HG02840 (cell line): ENCODE measurements at regions not wholly inside any gene's neighbourhood (a gene's known extent, or its start where the extent isn't known, plus 50 kb on each side); places are given as distances from the start of the nearest gene placed in this dataset.
"Not testable (repeated sequence)": the region's sequence is repeated elsewhere in the genome, so short reads cannot be mapped to it uniquely, and the experiment has no call there.

Source experiments
- ATAC-seq: cut with Tn5 transposase; IDR thresholded peaks from one replicate; pipeline ENCODE4 v1.9.1; 2021; ENCODE audit warnings: mild to moderate bottlenecking, moderate library complexity, moderate number of reproducible peaks; ENCODE audit not compliant: unreplicated experiment, low FRiP score

DNA sequence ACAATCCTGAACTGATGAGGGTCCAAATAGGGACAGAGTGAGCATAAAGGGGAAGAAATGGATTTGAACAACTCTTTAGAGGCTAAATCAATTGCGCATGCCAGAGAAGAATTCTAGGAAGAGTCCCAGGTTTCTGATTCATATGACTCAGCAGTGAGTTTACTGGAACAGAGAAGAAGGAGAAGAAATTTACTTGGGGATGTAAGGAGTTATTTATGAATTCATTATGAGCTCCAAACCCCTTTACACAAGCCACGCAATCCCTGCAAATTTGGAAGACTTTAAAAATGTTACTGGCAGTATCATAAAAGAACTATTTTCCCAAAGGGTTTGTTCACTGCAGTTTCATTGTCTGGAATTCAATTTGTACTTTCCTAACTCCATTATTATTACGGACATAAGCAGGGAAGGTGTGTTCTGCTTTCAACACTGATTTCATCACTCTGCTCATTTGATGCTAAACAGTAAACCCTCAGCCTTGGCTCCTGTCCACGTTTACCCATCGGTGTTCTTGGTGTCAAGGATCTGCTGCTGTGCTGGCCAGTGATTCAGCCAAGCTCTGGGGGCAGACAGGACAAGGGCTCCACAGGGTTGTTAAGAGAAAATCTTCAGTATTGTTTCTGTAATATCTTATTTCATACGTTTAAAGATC, 273.7 kb downstream of the HNRNPD start:
- no peak for ATAC-seq

DNA sequence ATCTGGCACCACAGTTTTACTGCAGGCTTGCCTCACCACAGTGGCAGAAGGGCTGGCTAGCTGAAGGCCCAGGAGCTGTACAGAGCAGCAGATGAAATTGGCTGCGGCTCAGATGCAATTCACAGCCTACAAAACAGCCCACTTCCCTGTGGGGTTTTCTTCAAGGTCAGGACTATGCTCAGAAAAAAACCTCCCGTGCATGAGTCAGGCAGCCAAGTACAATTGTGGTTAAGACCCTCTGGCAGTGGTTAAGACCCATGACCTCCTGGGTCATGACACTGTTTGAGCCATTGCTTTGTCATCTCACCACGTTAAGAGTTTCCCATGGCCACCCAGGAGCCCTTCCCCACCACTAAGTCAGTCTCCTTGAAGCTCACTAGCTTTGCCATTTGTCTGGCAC, 276.3 kb downstream of the HNRNPD start:
- no peak for ATAC-seq

DNA sequence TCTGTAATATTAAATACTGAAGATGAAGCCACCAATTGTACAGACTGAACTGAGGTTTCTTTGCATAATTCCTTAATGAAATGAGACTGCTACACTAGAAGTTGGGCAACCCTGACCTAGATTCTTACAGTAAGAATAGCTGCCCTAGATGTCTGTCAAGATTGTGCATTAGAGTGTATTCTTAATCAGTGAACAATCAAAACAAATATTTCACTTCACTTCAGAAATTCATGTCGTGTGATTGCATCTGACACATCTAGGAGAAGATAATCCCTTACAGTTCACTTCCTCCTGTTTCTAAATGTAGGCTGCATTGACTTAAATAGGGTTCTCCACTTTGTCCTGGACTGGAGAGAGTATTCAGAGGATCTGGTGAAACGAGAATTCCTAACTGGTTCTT, 283.1 kb downstream of the HNRNPD start:
- ATAC-seq = no peak

DNA sequence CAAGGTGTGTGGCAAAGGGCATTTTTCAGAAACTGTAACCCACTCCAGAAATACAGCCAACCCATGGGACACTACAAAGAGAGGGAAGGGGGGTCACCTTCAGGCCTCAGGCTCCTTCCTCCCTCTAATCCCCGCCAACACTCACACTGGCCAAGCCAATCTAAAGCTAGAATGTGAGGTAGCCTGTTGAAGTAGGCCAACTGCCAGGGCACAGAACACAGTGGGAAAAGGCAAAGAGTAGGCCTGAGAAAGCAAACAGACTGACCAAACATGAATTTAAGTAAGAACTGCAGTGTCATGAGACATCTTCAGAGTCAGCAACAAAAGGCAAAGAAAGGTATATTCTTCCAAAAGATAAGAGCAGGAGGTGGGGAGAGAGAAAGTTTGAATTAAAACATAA, 289.0 kb downstream of the HNRNPD start:
- no peak for ATAC-seq

DNA sequence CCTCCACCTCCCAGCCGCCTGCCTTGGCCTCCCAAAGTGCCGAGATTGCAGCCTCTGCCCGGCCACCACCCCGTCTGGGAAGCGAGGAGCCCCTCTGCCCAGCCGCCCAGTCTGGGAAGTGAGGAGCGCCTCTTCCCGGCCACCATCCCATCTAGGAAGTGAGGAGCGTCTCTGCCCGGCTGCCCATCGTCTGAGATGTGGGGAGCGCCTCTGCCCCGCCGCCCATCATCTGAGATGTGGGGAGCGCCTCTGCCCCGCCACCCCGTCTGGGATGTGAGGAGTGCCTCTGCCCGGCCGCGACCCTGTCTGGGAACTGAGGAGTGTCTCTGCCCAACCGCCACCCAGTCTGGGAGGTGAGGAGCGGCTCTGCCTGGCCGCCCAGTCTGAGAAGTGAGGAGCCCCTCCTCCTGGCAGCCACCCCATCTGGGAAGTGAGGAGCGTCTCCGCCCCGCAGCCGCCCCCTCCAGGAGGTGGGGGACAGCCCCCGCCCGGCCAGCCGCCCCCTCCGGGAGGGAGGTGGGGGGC, 296.3 kb downstream of the HNRNPD start:
- ATAC-seq = not testable (repeated sequence)

DNA sequence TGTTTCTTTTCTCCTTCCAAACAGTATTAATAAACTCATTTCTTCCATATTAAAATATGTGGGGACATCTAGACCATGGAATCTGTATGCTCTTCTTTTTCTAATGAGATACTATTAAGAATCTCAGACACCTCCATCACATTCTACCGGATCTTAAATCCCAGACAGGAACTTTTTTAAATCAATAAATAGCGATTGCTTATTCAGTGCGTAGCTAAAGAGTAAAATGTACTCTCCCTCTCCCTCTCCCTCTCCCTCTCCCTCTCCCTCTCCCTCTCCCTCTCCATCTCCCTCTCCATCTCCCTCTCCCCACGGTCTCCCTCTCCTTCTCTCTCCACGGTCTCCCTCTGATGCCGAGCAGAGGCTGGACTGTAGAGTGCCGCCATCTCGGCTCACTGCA, 297.0 kb downstream of the HNRNPD start:
- no peak for ATAC-seq

DNA sequence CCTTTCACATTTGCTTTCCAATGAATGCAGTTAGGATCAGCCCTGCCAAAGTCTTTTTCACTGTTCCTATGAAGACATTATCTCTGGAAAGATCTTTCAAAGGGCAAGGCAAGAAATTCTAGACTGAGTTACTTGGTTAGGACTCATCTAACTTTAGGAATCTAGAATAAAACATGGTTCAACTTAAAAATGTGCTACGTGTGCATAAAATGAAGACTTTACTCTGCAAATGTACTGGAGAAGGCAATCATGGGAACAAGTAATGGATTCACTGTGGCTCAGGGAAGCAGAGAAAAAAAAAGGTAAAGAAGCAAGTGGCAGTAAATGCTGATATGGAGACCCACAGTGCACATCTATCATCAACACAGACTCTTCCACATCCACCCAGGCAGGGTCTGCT, 297.4 kb downstream of the HNRNPD start:
- no peak for ATAC-seq

DNA sequence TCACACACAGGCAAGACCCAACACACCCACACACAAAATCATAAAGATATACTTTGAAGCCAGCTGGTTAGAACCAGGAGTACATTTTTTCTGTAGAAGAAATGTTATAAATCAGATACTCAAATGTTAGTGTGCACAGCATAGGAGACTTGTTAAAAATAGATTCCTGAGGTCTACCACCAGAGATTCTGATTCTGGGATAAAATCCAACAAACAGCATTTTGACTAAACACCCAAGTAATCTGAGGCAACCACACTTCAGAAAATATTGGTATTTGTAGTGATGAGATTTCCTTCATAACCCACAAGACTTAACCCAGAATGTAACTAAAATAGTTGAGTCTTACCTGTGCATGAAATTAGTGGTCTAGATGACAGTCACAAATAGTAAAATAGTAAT, 301.8 kb downstream of the HNRNPD start:
- no peak for ATAC-seq

DNA sequence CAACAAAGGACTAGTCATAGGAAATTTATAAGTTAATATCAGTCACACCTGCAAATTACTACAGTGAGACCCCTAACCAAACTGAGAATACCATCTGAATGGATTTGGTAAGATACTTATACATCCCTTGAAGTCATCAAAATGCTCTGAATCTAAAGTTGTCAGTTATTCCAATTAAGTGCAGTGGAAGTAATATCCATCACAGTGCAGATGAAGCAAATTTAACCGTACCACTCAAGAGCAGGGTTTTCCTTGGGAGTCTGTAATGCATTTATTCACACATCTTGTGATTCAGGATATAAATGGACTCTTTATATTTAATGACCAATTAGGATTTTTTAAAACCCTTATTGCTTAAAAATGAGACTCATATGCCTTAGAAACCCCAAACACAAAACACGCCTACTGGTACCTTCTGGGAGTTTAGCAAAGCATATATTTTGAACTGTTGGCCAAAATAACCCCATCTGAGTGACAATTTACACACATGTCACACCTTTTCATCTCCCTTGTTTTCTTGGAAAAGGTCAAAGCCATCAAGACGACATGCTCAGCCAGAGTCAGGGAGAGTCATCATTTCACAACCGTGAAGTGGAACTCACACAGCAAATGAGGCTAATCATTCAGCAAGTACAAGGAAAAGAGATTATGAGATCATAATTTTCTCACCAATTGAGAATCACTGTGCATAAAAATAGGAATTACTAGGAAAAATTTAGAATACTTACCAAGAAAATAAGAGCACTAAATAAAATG, 303.7 kb downstream of the HNRNPD start:
- no peak for ATAC-seq

DNA sequence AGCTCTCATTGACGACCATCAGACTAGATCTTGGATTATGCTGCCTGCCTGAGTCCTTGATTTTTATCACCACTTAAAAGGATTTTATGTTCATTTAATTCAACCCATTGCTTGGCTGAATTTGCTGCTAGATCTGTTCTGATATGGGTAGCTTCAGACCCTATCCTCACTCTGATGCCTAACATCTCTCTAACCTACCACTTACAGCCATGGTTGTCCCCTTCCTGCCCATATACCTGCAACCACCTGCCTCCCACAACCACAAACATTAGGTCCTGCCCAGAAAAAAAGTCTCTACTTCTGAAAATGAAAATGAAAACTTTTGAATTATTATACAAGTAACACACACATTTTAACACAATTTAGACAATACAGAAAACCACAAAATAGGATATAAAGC, 310.8 kb downstream of the HNRNPD start:
- ATAC-seq = no peak

DNA sequence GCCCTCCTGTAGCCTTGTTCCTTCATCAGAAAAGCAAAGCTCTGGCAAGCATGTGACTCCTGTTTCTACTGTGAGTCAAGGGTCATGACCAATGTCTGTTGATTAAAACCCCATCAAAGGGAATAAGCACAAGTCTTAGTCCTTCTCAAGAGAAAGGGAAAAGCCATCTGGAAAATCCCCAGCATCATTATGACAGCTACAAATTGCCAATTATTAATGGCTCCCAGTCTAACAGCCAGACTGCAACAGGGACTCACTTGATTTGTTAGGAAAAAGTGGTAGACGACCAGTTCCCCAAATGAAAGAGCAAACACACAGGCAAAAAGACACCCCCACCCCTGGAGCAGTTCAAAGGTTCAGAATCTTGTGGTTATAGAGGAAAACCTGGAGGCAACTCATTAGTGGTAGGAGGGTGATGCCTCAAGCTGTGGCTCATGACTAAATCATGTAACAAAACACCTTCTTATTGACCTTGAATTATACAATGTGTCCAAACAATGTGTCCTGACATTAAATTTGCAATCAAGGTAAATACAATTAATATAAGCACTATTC, 315.7 kb downstream of the HNRNPD start:
- ATAC-seq = no peak

DNA sequence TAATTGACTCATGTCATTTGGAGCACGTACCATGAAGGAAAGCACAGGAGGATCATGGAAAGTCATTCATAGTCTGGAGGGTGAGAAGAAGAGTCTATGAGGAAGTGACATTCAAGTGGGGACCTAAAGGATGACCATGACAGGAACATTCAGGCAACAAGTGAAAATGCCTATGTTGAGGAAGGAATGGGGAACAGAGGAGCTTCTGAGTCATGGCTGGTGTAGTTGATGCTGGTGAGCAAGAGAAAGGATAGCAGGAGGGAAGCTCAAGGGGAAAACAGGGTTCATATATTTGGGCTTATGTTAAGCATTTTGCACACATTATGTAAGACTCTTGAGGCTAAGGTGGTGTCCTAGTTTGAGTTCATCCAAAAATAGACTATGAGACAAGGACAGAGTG, 318.6 kb downstream of the HNRNPD start:
- no peak for ATAC-seq

DNA sequence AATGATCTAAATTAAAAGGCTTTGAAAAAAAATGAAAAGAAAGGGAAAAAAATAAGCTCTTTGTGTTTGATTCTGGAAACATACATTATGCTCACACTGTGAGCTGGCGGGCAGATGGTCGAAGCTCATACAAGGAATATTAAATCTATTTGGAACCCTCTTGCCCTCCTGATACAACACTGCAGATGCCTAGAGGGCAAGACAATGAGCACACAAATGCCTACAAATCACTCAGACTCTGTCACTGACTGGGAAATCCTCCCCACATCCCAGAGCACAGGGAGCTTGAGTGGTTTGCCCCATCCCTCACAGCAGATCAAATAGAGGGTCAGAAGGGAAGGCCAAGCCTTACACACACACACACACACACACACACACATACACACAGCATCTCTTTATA, 320.4 kb downstream of the HNRNPD start:
- ATAC-seq = no peak

DNA sequence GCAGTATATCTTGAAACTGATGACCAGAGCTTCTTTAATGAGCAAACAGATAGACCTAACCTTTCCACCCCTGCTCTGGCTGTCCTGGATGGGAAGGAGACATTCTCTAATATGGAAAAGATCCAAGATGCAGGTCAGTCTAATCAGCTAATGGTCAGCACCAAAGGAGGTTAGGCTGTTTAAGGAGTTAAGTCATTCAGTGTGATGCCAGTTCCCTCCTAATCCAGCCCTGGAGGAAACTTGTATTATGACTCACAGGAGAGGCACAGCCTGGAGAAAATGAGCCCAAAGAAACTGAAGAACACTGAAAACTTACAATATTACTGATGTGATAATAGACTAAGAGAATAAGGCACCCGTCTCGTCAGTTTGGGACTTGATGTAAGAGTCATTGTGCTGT, 323.0 kb downstream of the HNRNPD start:
- ATAC-seq = no peak

DNA sequence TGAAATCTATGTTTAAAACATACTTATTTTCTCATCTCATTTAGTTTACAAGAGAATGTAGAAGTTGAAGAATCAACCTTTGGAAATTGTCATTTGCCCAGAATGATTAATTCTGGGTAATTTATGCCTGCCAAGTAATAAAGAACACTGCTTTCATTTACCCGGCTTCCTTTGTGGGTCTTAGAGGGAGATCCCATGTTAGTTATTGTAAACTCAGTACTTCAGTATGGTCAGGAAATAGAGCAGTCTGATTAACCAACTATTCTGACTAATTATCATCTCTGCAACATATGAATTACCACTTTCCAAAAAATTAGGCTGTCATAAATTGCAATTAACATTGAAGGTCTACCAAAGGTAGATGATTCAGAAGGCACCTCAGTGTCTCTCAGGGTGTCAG, 324.5 kb downstream of the HNRNPD start:
- no peak for ATAC-seq

DNA sequence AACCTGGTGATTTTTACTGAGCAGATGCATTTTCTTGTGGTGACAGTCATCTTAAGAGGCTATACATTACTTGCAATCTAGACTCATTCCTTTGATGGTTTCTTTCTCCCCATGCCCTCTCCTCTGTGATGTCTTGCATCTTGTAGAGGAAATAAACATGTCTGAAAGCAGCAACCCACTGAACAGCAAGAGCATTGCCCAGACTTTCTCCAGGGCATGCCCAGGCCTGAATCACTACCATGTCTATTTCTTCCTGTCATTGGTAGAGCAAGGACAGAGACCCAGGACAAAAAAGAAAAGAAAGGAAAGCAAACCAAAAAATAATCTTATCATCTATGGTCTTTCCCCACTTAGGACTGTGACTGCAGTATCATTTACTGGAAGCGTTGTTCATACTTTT, 326.1 kb downstream of the HNRNPD start:
- ATAC-seq = no peak

DNA sequence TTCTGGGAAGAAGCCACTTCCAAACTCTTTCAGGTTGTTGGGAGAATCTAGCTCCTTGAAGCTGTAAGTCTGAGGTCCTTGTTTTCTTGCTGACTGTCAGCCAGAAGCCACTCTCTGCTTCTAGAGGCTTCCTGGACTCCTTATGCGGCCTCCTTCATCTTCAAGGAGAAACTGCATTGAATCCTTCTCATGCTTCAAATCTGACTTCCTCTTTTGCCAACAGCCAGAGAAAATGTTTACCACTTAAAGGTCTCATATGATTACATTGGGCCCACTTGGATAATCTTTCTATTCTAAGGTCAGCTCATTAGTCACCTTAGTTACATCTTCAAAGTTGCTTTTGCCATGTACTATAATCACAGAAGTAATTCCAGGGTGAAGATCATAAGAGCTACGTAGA, 327.0 kb downstream of the HNRNPD start:
- ATAC-seq = no peak

DNA sequence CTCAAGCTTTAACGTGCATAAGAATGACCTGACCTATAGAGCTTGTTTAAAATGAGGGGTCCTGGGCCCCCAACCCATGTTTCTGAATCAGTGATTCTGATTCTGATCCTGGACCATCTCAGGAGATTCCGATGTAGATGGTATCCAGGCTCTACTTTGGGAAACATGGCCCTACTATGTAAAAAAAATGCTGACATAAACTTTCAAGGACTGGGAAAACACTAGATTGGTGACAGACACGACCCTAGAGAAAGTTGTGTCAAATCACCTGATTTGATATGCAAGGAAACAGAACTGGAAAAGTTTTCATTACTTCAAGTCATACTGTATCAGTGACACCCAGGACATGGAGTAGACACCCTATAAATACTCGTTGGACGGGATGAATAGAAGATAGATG, 328.5 kb downstream of the HNRNPD start:
- ATAC-seq = no peak

DNA sequence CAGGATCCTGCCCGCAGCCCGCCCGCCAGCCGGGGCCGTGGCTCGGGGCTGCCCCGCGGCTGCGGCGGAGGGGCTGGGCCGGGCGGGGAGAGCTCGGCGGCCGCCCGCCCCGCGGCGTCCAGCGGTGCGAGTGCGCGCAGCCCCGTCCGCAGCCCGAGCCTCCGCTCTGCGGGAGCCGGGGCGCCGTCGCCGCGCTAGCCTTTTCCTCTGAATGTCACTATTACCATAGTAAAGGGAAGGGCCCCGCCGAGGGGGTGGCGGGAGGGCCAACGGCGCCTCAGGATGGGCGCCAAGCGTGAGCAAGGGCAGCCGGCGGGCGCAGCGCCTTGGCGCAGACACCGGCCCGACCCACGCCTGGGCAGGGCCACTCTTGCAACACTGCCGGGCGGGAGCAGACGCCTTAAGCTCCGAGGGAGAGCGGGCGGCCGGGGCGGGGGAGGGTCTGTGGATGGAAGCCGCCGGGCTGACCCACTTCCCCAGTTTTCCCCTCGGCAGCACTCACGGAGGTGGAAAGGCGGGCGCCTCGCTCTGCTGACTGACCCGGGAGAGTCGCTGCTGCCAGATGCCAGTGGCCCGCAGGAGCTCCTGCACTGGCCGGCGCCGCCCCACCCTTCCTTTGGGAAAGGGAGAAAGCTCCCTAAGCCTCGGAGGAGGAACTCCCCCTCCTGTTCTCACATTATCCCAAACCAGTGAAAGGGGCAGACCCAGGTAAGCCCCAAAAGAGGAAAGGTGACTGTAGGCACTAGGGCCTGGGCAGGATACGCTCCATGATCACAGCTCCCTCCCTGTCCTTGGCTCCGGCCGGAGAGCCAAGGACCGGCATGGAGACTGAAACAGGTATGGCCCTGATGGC, 329.4 kb downstream of the HNRNPD start:
- ATAC-seq = no peak

DNA sequence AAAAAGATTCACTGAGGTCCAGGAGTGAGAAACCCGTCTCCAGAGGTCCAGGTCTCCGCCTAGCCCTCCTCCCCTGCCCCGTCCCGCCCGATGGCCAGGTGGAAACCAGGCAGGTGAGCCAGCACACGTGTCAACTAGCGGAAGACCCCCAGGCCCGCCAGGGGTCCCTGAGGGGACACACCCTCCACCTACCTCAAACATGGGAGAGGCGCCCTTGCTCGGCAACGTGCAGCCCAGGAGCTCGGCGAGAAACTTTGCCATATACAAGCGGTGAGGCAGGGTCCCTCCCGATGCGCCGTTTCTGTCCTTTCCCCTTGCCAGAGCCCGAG, 330.0 kb downstream of the HNRNPD start:
- no peak for ATAC-seq
